Esophagus muscularis mucosa (tissue), 4 donors: ENCODE measurements at regions not wholly inside any gene's neighbourhood (a gene's known extent, or its start where the extent isn't known, plus 50 kb on each side); places are given as distances from the start of the nearest gene placed in this dataset.

Experiments
- CTCF ChIP-seq, 3 experiments: fragments of 200-600 bp in 2 of 3; fragments of 450-650 bp in 1 of 3; sonication (generic) in 2 of 3; IDR thresholded peaks; one replicate each; pipeline ENCODE4 v1.5.1; 2017 to 2019; ENCODE audit warnings: antibody characterized with exemption in 3 of 3, mild to moderate bottlenecking in 2 of 3, moderate library complexity in 1 of 3
- EP300 ChIP-seq: sonication (generic); formaldehyde crosslinking; IDR thresholded peaks from one replicate; pipeline ENCODE4 v1.6.1; 2017; ENCODE audit warnings: antibody characterized with exemption
- POLR2A ChIP-seq: fragments of 450-650 bp; IDR thresholded peaks from one replicate; pipeline ENCODE4 v1.6.1; 2017; ENCODE audit warnings: antibody characterized with exemption, moderate library complexity, mild to moderate bottlenecking, low read depth

- TF ChIP-seq POLR2A (no peak), EP300 (no peak), CTCF (IDR thresholded peaks at IDR 0.05) (no peak)
These were observed 726.4 kb downstream of the ZNF385D start for GRCh38 chr3:21024563-21024962.
